ENCODE measurements at regions not wholly inside any gene's neighbourhood (a gene's known extent, or its start where the extent isn't known, plus 50 kb on each side); places are given as distances from the start of the nearest gene placed in this dataset.
"Not testable (repeated sequence)": the region's sequence is repeated elsewhere in the genome, so short reads cannot be mapped to it uniquely, and the experiment has no call there.

DNA sequence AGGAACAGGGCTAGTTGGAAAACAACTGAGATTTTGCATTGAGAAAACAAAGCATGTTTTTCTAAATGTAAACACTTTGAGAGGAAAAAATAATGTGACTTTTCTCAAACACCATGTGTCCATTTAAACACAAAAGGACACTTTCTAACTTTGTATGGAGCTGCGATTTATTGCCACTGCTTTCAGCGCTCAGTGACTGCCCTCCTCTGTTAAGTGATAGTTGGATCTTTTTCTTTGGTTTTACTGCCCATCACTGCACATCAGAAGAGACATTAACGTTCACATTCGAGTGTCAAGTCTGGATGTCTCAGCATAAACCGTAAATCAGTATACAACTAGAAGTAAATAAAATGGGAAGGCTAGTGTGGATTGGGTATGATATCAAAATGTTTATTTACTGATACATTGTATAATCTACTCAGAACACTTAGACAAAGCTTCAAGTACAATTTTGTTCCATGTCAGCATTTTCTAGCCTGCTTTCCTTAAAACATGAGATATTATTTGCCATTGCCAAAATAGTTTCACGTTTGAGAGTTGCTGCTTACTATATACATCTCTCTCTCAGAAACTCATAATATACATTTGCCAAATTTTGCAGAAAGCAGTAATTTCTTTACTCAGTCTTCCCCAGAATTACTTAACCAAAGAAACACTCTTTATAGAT, 237.6 kb downstream of the IKZF2 start:
- DNase-seq (ENCODE audit: low read depth) = no peak

DNA sequence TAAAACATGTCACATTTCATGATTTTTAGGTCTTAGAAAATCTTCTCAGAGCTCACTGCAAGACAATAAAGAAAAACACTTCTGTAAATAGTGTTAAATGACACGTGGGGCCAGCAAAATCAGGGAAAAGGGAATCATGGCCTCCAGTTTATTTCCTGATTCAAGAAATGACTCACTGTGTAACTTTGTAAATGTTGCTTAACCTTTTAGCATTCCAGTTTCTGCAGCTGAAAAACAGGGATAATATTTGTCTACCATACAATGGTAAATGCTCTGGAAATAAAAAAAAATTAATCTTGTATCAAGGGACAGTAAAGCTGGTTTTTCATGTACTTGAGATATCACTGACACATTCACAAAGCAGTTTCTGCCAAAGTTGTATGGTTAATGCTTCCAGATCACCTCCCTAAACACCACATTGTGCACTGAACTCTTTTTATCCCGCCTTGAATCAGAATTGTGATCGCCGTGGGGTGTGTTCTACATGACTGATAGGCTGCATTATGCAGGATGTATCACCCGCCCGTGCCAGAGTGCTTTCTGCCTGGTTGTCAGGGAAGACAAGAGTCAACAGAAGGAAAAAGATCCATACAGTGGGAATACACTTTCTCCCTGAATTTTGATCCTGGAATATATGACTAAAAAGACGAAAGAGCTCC, 238.8 kb downstream of the IKZF2 start:
- DNase-seq (ENCODE audit: low read depth) = no peak

DNA sequence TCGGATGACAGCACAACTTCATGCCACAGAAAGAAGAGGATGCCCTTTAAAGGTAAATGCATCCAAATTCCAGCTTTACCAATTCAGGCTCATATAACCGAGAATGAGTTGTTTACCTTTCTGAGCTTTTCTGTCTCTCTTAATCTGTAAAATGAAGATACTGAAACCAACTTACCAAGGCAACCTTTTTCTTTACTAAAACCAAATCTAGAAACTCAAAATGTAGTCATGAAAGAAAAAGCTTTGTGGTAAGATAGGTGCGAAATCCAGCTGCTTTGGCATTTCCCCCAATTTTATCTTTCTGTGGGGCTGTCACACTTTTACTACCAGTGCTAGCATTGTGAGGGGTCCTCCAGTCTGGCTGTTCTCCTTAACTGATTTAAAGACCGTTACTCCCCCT, 240.4 kb downstream of the IKZF2 start:
- no peak for DNase-seq (ENCODE audit: low read depth)

DNA sequence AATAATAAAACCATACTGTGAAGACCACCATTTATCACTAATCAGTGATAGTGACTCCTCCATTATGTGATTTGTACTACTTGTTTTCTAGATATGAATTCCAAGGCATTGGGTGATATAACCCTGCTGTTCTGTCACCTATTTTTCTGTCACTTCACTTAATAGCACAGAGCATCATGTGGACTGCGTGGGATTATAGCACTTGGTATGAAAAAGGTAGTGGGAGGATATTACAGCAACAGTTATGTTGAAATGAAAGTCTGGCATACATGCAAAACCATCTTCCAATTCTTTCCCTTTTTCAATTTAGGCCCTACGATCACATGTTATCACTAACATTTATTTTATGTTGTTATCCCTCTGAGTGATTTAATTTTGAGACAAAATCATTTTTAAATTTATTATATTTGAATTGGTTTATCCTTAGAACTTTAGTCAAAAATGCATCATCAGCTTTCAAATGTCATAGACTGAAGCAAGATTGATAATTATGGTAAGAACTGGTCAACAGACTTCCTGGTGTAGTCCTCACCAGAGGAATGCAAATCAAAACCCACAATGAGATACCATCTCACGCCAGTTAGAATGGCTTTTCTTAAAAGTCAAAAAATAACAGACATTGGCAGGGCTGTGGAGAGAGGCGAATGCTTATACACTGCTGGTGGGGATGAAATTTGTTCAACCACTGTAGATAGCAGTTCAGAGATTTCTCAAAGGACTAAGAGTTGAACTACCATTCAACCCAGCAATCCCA, 242.6 kb downstream of the IKZF2 start:
- DNase-seq (ENCODE audit: low read depth) = no peak

DNA sequence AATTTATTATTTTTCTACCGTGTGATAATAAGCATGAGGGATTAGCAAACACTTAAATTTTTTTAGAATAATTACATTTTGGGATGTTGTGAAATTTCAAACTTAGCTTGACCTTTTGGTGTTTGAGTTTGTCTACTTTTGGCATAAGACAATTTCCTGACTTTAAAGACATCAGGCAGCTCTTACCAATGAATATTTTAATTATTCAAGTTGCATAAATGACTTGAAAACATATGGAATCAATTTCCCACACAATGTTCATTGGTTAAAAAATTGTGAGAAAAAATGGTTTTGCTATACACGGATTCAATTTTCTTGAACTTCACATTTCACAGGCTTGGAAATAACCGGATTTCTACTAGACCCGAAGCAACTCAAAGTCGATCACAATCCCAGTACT, 243.4 kb downstream of the IKZF2 start:
- DNase-seq (ENCODE audit: low read depth) = no peak

DNA sequence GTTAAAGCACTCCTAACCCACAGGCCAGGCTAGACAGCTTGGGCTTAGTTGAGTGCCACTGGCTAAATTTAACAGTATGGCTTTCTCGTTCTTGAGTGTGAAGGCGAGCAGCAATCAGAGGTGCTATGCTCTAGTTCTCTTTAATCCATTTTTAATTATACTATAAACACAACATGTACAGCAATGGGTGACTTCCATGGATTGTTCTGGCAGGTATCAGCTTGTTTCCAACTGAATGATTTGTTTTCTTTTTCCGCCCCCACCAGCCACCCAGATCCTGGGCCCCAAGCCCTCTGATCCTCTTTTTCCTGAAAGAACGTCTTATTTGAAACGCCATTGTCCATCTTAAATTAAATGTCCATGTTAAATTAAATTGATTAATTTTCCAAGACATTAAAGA, 244.8 kb downstream of the IKZF2 start:
- no peak for DNase-seq (ENCODE audit: low read depth)

DNA sequence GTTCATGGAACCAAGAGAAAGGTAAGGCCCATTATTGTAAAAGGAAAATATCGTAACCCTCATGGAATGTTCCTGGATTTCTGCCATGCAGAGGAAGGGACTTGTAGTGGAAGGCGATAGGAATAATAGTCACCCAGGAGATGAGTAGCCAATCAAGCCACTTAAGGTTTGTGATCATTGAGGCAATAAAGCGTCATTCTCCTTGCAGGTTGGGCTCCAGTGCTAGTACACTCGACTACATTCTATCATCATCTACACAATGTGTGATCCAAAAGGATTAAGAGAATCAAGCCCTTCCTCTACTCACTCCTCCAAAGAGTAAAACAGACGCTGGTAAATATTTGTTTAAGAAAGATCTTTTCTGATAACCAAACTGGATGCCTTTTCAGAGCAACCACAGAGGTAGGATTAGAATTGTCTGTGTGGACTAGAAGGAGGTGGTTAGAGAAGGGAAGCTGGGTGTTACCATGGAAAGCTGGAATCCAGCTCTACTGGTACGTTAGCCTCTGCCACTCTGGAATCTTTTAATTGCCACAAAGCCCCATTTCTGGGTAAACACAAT, 245.7 kb downstream of the IKZF2 start:
- DNase-seq (ENCODE audit: low read depth) = no peak

DNA sequence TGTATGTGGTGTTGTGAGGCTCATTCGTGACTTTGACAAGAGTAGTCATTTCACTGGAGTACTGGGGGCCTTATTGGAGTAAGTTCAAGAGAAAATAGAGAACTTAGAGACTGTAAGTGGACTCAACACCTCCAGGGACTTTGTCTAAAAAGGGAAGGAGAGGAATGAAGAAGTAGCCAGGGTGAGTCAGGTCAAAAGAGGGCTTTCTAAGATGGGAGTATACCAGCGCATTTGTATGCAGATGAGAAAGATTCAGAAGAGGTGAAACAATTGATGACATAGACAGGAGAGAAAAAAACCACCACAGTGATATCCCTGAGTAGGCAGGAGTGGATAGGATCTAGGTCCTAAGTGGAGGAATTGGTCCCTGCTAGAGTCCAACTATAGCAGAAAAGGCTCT, 246.8 kb downstream of the IKZF2 start:
- no peak for DNase-seq (ENCODE audit: low read depth)

DNA sequence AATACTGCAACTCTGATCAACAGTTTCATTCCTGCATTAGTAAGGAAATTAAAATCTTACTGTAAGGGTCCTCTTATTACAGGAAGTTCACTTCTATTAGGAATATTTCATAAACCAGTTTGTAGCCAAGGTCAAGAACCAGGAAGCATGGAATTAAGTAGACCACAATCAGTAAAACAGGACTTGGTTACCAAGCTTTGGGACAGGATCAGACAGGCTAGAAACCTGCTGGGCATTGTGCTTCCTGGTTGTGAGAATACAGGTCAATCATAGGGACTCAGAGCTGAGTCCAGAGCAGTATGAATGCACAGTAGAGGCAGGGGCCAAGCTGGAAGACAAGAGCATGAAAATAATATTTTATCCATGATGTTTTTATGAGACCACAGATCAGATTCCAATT, 248.0 kb downstream of the IKZF2 start:
- DNase-seq (ENCODE audit: low read depth) = no peak

DNA sequence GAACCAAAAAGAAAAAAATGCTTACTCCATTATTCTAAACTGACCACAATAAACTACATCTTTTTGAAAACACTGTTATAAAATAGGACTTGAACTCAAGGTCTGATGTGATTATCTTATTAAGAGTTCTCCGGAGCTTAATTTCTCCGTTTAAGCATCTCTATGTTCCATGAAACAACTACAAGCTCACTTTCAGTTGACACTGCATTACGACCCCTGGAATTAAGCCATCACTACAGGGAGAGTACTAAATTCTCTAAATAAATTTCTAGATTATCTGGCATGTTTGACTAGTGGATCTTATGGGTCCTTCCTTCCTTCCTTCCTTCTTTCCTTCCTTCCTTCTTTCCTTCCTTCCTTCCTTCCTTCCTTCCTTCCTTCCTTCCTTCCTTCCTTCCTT, 249.0 kb downstream of the IKZF2 start:
- no peak for DNase-seq (ENCODE audit: low read depth)

DNA sequence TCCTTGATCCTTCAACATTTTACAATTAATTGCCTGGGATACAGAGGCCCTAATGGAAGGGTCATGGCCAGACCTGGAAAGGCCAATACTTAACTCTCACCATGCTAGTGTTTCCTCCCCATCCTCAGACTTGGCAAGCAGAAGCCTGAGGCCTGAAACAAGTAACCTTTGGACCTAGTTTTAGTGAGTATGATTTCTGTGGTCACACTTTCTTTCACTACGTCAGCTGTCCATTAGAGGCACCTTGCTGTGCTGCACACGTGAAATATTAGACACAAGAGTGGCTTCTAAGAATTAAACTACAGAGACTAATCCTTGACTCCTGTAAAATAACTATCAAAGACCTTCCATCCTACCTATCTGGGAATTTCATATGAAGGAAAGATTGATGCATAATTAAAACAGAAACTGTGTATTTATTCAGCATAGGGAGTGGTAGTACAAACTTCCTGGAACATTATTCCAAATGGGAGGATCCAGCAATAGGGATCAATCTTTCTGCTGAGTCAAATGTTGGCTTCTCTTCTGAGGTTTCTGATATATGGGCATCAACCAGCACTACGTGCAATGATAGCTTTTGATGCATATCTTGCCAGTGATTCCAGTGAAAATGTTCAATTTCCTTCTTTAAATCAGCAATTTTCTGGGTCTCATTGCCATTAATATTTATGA, 249.7 kb downstream of the IKZF2 start:
- DNase-seq (ENCODE audit: low read depth) = no peak

DNA sequence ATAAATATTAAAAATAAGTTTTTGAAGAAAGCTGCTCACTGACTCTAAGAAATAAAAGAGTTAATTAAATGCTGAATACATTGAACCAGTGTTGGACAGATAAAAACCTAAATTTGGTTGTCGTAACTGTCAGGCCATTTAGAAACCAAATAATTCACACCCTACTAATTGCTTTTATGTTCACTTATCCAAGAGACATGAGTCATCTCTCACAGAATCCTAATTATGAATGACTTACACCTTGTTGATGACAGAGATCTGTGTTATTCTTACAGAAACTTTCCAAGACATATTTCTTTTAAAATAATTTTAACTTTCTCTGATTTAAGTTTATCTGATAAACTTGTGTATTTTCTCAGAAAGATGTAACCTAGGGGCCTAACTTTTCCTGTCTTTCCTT, 250.7 kb downstream of the IKZF2 start:
- no peak for DNase-seq (ENCODE audit: low read depth)

DNA sequence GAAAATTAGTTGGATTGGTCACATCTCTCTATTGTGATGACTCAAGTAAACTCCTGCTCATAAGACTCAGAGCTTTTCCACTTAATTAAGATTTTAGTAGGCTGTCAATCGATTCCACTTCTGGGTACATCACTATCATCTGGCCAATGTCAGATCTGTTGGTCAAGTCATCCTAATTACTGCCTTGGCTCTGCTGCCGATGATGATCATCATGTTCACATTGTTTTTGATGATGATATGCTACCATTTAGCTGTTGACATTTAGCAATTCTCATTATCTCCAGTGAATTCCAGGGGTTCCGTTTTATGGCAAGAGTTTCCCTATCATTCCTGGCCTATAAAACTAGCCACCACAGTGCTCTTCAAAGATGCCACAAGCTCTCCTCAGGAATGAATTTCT, 253.4 kb downstream of the IKZF2 start:
- no peak for DNase-seq (ENCODE audit: low read depth)

DNA sequence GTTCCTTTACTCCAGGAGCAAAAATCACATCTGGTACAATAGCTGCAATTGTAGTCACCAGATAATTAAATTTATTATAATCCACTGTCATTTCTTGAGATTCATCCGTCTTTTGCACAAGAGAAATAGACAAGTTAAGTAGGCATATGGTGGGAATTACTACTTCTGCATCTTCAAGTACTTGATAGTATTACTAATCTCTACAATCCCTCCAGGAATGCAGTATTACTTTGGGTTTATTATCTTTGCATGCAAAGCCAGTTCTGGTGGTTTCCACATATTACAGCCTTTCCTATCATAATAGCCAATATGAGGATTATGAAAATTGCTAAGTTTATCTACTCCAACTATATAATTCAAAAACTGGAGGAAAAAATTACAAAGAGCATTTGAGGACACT, 254.1 kb downstream of the IKZF2 start:
- no peak for DNase-seq (ENCODE audit: low read depth)

DNA sequence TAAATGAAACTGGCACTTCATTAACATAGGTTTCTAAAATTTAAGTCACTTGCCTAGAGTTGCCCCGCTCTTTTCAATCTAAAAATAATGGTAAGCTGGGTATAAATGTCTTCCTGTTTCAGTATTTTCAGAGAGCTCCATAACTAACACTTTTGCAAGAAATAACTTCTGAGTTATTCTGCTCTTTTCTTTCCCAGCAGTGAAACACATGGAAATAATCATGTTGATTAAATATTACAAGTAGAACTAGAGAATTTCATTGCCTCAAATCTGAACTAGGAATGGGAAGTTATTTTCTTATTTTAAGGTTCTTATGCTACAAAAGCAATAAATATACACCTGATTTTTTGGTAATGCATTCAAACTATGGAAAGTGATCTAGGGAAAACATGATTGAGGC, 257.4 kb downstream of the IKZF2 start:
- no peak for DNase-seq (ENCODE audit: low read depth)

DNA sequence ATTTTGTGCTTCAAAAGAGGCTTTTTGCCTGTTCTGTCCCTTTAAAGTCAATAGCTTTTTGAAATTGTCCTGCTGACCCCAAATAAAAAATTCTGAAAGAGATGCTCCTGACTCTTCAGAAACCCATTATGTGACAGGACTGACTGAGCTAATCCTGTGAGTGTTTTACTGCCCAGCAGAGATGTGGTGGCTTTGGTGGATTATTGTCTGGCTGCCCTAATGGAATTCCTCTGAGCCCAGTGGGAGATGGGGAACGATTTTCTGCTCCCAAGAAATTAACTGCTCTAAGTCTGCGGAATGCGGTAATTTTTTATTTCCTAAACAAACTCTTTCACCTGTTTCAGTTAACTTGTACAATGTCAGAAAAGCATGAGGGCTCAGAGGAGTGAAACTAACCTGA, 258.2 kb downstream of the IKZF2 start:
- no peak for DNase-seq (ENCODE audit: low read depth)

DNA sequence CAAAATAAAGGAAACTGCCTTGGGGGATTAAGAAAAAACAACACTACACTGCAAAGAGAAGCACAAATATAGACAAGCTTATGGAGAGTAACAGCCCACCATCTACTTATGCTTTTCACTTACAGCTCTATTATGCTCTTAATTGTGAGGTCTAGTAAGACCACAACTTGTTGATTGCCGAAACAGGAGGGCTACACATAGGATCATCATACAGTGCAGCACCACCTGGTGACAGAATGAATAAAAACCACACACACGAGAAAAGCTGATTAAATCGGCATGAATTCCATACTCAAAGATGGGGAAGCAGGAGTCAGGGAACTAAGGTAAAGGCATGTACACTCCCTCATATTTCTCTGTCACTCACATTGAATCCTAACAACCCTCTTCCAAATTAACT, 259.2 kb downstream of the IKZF2 start:
- no peak for DNase-seq (ENCODE audit: low read depth)

DNA sequence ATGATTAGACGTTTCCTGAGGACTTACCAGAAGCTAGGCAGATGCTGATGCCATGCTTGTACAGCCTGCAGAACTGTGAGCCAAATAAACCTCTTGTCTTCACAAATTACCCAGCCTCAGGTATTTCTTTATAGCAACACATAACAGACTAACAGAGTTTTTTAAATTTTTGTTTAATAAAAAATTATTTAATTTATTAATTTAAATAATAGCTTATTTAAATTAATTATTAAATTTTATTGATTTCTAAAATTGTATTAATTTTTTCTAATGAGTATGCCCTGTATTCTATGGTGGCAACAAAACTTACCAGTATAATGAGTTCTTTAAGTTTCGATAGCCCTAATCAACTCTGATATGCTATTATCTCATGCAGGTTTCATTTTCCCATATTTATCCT, 259.8 kb downstream of the IKZF2 start:
- no peak for DNase-seq (ENCODE audit: low read depth)

DNA sequence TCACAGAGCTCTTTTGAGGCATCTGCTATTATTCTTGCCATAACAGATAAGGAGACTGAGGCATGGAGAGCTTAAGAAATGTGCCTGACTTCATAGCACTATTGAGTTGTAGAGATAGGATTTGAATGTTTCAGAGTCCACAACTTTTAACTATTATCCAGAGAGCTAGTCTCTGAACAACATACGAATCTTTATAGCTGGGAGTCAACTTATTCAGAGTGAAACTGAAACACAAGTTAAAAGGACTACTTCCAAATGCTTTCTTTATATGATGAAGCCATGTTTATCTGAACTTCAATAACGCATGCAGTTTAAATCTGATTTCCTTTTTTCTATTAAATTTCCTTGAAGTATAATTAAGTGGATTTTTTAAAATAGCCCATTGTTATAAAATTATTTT, 268.8 kb downstream of the IKZF2 start:
- DNase-seq (ENCODE audit: low read depth) = no peak

DNA sequence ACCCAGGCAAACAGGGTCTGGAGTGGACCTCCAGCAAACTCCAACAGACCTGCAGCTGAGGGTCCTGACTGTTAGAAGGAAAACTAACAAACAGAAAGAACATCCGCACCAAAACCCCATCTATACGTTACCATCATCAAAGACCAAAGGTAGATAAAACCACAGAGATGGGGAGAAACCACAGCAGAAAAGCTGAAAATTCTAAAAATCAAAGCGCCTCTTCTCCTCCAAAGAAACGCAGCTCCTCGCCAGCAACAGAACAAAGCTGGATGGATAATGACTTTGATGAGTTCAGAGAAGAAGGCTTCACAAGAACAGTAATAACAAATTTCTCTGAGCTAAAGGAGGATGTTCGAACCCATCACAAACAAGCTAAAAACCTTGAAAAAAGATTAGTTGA, 274.9 kb downstream of the IKZF2 start:
- not testable (repeated sequence) for DNase-seq (ENCODE audit: low read depth)

DNA sequence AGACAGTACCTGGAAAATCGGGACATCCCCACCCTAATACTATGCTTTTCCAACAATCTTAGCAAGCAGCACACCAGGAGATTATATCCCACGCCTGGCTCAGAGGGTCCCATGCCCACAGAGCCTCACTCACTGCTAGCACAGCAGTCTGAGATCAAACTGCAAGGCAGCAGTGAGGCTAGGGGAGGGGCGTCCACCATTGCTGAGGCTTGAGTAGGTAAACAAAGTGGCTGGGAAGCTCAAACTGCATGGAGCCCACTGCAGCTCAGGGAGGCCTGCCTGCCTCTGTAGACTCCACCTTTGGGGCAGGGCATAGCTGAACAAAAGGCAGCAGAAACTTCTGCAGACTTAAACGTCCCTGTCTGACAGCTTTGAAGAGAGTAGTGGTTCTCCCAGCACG, 275.5 kb downstream of the IKZF2 start:
- not testable (repeated sequence) for DNase-seq (ENCODE audit: low read depth)

DNA sequence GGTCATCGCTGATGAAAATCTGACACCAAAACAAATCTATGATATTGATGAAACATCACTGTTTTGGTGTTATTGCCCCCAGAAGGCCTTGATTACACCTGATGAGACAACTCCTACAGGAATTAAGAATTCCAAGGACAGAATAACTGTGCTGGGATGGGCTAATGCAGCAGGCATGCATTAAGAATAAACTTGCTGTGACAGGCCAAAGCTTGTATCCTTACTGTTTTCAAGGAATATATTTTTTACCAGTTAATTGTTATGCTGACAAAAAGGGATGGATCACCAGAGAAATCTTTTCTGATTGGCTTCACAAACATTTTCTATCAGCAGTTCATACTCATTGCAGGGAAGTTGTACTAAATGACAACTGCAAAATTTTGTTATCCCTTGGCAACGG, 278.2 kb downstream of the IKZF2 start:
- DNase-seq (ENCODE audit: low read depth) = no peak

DNA sequence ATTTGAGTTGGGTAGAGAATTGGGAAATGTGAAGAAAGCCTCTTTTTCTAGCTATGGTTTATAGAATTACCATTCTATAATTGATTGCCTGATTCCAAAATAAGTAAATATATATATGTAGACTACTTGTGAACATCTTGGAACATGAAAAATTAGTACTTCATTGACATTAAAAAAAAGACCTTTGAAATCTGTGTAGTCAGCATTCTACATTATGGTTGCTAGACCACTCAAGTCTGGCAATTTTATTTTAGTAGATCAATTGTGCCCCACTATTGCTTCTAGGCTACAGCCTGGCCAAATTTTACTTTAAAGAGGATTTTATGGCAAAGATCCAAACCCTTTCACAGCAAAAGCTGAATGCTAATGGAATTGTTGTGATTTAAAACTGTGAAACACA, 279.8 kb downstream of the IKZF2 start:
- no peak for DNase-seq (ENCODE audit: low read depth)

Data from stimulated activated CD8-positive, alpha-beta memory T cell treated with anti-CD3 and anti-CD28 coated beads, Interleukin-15, amount 100 ng/mL, for 24 hours (primary cell).